Colon (tissue), 2 donors: ENCODE measurements at regions not wholly inside any gene's neighbourhood (a gene's known extent, or its start where the extent isn't known, plus 50 kb on each side); places are given as distances from the start of the nearest gene placed in this dataset.

Experiments
- FAIRE-seq: peaks from 2 replicates; lab custom pipeline; 2012; peaks lifted over from hg19 to GRCh38; lab: Jason Lieb, UNC
- donor health status: control.
- donor health status: control.

DNA sequence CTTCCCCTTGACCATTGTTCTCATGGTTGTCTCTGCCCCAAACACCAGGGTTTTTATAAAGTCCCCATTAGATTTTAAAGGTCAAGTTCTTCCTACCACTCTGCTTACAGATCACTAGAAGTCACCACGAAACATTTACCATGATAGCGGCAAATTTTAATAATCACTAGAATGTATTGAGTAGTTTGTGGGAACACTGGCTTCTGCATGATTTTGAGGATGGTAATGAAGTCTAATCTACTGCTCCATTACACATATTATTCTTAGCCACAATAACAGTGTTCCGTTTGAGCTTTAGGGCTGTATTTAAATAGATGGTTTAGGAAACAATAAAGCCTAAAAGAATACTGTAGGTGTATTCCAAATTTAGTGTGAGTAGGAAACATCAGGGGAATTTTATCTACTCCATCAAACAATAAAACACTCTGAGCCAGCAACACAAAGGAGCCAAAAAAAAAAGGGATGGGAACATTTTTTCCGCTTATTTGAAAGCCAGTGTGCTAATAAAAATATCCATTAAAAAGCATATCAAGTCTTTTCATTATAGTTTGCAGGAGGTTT is 49.7 kb downstream of the KLF12 start:
- FAIRE-seq = no peak

DNA sequence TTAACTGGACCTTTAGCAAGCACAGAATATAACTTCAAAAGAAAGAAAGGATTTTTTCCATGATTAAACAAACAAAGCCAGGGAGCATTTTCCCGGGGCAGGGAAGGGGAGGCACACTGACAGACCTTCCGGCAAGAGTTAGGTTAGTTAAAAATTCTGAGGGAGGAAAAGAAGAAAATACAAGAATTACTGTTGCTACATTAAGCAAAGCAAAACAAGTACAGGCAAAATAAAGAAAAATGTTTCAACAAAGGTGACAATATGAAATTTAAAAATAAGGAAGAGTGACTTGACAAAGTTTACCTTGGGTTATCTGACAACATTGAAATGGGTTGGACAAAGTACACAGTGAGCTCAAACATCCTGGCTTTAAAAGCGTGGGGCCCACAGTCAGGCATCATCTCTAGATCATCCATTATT is 51.5 kb downstream of the KLF12 start:
- FAIRE-seq = no peak

GRCh38 chr13:74080762-74081161 is 53.4 kb downstream of the KLF12 start:
- no peak for FAIRE-seq

DNA sequence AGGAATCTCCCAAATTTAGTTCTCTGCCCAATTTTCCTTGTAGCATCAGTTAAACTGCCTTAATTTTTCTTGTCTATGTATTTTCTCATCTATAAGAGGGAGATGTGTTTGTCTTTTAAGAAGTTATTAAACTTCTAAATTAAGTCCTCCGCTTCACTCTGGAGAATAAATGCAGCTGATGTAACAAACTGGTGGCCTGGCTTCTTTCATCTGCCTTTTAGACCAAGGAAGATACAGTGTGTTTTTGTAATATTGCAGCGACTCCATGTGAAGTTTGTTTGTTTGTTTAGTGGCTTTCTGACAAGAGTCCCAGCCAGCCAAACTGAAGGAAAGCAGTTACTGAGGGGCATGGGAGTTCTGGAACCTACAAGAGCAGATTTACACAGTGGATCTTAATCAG is 56.4 kb downstream of the KLF12 start:
- no peak for FAIRE-seq

DNA sequence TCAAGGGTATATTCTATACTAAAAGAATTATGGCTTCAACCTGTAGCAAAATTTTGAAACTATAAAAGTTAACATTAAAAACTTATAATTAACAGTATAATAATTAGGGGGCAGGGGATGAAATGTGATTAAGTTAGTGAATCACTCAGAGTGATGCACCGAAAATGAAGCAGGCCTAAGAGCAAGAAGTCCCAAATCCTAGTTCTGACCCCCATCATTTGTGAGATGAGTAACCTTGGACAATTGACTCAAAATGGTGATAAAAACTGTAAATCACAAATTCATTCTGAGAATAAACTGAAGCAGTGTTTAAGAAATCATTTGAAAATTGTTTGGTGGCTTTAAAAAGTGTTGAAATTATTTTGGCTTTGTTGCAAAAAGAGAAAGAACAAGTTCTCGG is 56.8 kb downstream of the KLF12 start:
- FAIRE-seq = no peak

GRCh38 chr13:74074723-74075122 is 59.5 kb downstream of the KLF12 start:
- FAIRE-seq = no peak

GRCh38 chr13:74073274-74073673 is 60.9 kb downstream of the KLF12 start:
- FAIRE-seq = no peak

GRCh38 chr13:74070513-74070912 is 63.7 kb downstream of the KLF12 start:
- no peak for FAIRE-seq

GRCh38 chr13:74070065-74070464 is 64.1 kb downstream of the KLF12 start:
- no peak for FAIRE-seq

DNA sequence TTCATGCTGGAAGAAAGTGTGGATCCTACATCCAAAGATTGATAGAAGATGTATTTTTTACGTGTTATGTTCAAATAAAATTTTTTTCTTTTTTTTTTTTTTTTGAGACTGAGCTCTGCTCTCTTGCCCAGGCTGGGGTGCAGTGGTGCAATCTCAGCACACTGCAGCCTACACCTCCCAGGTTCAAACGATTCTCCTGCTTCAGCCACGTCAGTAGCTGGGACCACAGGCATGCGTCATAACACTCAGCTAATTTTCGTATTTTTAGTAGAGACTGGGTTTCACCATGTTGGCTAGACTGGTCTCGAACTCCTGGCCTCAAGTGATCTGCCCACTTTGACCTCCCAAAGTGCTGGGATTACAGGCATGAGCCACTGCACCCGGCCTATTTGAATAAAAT is 65.7 kb downstream of the KLF12 start:
- FAIRE-seq = no peak

GRCh38 chr13:74067818-74068217 is 66.4 kb downstream of the KLF12 start:
- FAIRE-seq = no peak

DNA sequence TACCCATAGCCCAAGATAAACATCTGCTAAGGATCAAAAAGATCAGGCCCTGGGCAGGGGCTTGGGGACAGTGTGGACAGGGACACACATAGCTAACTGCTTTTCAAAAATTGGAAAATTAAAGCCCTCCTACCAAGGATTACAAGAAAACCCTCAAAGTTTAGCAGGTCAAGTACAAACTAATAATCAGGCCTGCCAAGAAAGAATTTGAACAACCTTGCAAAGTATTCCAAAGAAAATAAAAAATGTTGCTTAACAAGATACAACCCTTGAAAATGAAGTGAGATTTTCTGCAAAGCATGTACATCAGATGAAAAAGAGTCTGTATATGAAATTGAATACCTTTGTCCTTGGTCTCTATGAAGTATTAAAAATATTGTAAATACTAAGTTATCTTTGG is 67.3 kb downstream of the KLF12 start:
- no peak for FAIRE-seq

DNA sequence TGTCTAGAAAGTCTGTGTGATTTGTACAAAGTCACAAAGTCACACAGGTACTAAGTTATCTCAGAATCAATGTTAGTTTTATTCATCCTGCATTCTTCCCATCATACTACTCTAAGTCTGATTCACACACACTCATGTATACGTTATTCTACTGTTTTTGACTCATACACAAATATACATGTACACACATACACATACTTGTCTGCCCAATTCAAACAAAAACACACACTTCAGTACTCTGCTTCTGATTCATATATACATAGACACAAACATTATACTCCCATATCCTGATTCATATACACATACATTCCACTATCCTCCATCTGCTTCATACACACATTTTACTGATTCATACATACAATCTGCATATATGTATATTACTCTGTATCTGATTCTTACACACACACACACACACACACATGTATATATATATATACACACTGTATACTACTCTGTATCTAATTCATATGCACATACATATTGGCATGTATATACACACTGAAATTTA is 69.3 kb downstream of the KLF12 start:
- FAIRE-seq = no peak

DNA sequence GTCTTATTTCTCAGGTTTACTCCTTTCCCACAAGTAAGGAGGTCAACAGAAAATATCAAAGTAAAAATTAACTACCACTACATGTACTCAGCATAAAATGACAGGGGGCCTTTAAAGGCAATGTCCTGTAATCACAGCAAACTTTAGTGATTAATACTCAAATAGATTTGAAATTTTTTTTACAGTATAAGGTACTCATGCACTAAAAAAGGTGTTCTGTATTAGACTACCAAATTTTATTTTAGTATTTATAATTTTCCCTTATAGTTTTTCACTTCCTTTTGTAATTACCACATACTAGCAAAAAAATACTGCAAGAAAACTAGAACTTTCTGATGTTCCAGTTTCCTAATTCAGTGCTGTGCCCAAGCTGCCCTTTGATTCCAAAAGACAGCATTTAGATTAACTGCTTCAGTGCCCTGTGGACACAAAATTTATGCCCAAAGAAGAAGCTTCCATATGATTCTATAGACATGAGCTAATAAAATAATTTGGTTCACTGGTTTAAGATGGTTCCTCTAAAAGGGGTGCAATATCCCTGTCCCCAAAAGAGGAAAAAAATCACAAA is 70.6 kb downstream of the KLF12 start:
- FAIRE-seq = no peak

- FAIRE-seq = no peak
Measured at GRCh38 chr13:74062933-74063332, 71.3 kb downstream of the KLF12 start.

- FAIRE-seq = no peak
Measured at GRCh38 chr13:74061926-74062595, 72.1 kb downstream of the KLF12 start.

GRCh38 chr13:74056801-74057542 is 77.2 kb downstream of the KLF12 start:
- no peak for FAIRE-seq

- no peak for FAIRE-seq
Measured at GRCh38 chr13:74052402-74052928, 81.7 kb downstream of the KLF12 start.

GRCh38 chr13:74048756-74049155 is 85.4 kb downstream of the KLF12 start:
- FAIRE-seq = no peak

DNA sequence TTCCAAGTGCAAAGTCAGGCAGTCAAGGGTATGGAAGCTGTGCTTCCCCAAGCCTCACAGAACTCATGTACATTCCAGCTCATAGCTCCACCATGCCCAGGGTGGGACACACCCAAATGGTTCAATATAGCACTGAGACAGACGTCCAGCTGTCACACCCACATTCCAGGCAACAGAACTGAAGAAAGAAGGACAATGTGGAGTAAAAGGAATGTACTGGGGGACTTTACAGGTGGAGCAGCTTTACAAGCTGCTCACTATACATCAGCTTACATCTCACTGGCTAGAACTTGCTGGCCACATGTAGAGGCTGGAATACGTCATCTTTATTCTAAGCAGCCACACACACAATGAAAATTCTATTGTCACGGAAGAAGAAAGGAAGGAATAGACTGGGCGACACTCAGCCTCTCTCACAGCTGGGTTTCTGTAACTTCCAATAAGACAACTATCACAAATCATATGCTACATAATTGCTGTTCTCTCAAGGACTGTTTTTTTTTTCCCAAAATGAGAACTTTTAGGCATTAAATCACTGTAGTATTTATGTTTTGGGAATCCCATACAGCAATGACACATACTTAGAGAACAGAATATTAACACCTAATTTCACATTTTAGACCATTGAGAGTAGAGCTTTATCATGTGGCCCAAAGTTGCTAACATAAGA is 86.1 kb downstream of the KLF12 start:
- FAIRE-seq = no peak

DNA sequence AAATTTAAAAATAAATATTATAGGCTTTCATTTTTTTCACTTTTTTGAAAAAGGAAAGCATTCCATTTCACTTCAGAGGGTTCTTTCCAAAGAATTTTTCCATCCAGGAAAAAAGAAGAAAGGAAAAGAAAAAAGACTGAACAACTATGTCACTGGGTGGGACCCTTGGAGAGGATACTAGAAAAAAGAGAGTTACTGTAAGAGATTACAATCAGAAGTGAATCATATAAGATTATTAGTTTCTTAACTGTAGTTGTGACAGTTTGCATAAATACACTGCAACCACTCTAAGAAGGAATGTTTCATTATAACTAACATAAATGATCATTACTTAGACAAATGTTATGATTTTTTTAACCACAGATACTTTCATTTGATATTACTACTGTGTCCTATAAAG is 87.8 kb downstream of the KLF12 start:
- no peak for FAIRE-seq

GRCh38 chr13:74045583-74045982 is 88.6 kb downstream of the KLF12 start:
- FAIRE-seq = no peak
